SK-N-SH treated with all-trans-retinoic acid at 6 μM for 48 hours (cell line): ENCODE measurements at regions not wholly inside any gene's neighbourhood (a gene's known extent, or its start where the extent isn't known, plus 50 kb on each side); places are given as distances from the start of the nearest gene placed in this dataset.

Experiments
- ARNTL ChIP-seq: fragments of 450-650 bp; formaldehyde crosslinking; IDR thresholded peaks from 2 replicates; pipeline ENCODE4 v1.5.0; 2020; ENCODE audit warnings: low read depth, mild to moderate bottlenecking, moderate library complexity, borderline replicate concordance
- BACH2 ChIP-seq: fragments of 250-450 bp; sonication (Bioruptor Pico); IDR thresholded peaks from 2 replicates; pipeline ENCODE4 v1.9.0; 2021; ENCODE audit warnings: mild to moderate bottlenecking, borderline replicate concordance
- GLIS3 ChIP-seq: fragments of 250-450 bp; sonication (Bioruptor Pico); IDR thresholded peaks from 2 replicates; pipeline ENCODE4 v1.5.0; 2020; ENCODE audit warnings: mild to moderate bottlenecking, moderate library complexity
- ISL1 ChIP-seq: fragments of 250-450 bp; sonication (Bioruptor Pico); IDR thresholded peaks from 2 replicates; pipeline ENCODE4 v2.1.2; 2022; ENCODE audit warnings: mild to moderate bottlenecking, moderate library complexity
- TOX ChIP-seq: fragments of 250-450 bp; sonication (Bioruptor Pico); IDR thresholded peaks from 2 replicates; pipeline ENCODE4 v1.8.0; 2021; ENCODE audit warnings: mild to moderate bottlenecking, moderate library complexity, borderline replicate concordance
- ZC3H10 ChIP-seq: fragments of 250-450 bp; sonication (Bioruptor Pico); IDR thresholded peaks from 2 replicates; pipeline ENCODE4 v1.5.1; 2021; ENCODE audit warnings: mild to moderate bottlenecking, moderate library complexity
- ZFP30 ChIP-seq: fragments of 450-650 bp; formaldehyde crosslinking; IDR thresholded peaks from 2 replicates; pipeline ENCODE4 v1.5.0; 2022; ENCODE audit warnings: mild to moderate bottlenecking, moderate library complexity
- ZNF565 ChIP-seq: fragments of 450-650 bp; formaldehyde crosslinking; conservative IDR thresholded peaks from 2 replicates; pipeline ENCODE4 v1.5.0; 2020; ENCODE audit warnings: low read depth, mild to moderate bottlenecking, moderate library complexity
- ZNF70 ChIP-seq: fragments of 450-650 bp; formaldehyde crosslinking; IDR thresholded peaks from 2 replicates; pipeline ENCODE4 v1.5.0; 2020; ENCODE audit warnings: mild to moderate bottlenecking, moderate library complexity
- ZNF8 ChIP-seq: fragments of 450-650 bp; formaldehyde crosslinking; IDR thresholded peaks from 2 replicates; pipeline ENCODE4 v1.5.0; 2020; ENCODE audit warnings: mild to moderate bottlenecking, moderate library complexity
- TF ChIP-seq, protein P1 (sequence below): fragments of 250-450 bp; sonication (Bioruptor Pico); IDR thresholded peaks from 2 replicates; pipeline ENCODE4 v1.8.0; 2020; ENCODE audit warnings: mild to moderate bottlenecking, moderate library complexity, borderline replicate concordance
- TF ChIP-seq, protein P2 (sequence below): fragments of 250-450 bp; sonication (Bioruptor Pico); IDR thresholded peaks from 2 replicates; pipeline ENCODE4 v1.5.0; 2020; ENCODE audit warnings: mild to moderate bottlenecking, moderate library complexity

DNA sequence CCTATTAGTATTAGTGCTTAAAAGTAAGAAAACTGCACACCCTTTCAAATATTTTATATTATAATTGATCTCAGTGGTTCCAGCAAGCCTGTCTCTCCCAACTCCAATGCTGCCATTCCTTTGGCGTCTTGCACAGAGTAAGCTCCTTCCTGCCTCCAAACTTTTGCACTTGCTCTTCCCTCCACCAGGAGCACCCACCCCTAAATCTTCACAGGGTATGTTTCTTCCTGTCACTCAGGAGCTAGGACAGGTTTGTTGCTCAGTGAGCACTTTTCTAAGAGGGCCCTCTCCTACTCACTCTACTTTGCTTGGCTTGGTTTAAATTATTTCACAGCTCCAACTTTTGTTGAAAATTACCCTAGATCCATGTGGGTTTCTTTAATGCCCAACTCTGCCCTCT lies 189.1 kb upstream of the ADRA1B start:
- TF ChIP-seq, protein P1, sequence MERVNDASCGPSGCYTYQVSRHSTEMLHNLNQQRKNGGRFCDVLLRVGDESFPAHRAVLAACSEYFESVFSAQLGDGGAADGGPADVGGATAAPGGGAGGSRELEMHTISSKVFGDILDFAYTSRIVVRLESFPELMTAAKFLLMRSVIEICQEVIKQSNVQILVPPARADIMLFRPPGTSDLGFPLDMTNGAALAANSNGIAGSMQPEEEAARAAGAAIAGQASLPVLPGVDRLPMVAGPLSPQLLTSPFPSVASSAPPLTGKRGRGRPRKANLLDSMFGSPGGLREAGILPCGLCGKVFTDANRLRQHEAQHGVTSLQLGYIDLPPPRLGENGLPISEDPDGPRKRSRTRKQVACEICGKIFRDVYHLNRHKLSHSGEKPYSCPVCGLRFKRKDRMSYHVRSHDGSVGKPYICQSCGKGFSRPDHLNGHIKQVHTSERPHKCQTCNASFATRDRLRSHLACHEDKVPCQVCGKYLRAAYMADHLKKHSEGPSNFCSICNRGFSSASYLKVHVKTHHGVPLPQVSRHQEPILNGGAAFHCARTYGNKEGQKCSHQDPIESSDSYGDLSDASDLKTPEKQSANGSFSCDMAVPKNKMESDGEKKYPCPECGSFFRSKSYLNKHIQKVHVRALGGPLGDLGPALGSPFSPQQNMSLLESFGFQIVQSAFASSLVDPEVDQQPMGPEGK (CRISPR knock-in tag): no peak
- no peak for TF ChIP-seq BACH2 (CRISPR knock-in tag)
- TF ChIP-seq ZNF565: no peak
- no peak for TF ChIP-seq ZFP30
- TF ChIP-seq ISL1 (CRISPR knock-in tag): no peak
- TF ChIP-seq ZNF70 (CRISPR knock-in tag): no peak
- no peak for TF ChIP-seq GLIS3 (CRISPR knock-in tag)
- no peak for TF ChIP-seq ARNTL
- TF ChIP-seq, protein P2, sequence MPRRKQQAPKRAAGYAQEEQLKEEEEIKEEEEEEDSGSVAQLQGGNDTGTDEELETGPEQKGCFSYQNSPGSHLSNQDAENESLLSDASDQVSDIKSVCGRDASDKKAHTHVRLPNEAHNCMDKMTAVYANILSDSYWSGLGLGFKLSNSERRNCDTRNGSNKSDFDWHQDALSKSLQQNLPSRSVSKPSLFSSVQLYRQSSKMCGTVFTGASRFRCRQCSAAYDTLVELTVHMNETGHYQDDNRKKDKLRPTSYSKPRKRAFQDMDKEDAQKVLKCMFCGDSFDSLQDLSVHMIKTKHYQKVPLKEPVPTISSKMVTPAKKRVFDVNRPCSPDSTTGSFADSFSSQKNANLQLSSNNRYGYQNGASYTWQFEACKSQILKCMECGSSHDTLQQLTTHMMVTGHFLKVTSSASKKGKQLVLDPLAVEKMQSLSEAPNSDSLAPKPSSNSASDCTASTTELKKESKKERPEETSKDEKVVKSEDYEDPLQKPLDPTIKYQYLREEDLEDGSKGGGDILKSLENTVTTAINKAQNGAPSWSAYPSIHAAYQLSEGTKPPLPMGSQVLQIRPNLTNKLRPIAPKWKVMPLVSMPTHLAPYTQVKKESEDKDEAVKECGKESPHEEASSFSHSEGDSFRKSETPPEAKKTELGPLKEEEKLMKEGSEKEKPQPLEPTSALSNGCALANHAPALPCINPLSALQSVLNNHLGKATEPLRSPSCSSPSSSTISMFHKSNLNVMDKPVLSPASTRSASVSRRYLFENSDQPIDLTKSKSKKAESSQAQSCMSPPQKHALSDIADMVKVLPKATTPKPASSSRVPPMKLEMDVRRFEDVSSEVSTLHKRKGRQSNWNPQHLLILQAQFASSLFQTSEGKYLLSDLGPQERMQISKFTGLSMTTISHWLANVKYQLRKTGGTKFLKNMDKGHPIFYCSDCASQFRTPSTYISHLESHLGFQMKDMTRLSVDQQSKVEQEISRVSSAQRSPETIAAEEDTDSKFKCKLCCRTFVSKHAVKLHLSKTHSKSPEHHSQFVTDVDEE (CRISPR knock-in tag): no peak
- no peak for TF ChIP-seq ZNF8
- TF ChIP-seq TOX: no peak
- TF ChIP-seq ZC3H10 (CRISPR knock-in tag): no peak
